Heart left ventricle (tissue), 16 donors: ENCODE measurements at regions not wholly inside any gene's neighbourhood (a gene's known extent, or its start where the extent isn't known, plus 50 kb on each side); places are given as distances from the start of the nearest gene placed in this dataset.

Source experiments
- ATAC-seq, 4 donors: fragments of 200-7000 bp; cut with Tn5 transposase; one replicate each; pipeline ENCODE4 v1.9.1; 2020 to 2022; ENCODE audit warnings: moderate library complexity in 4 of 4, mild to moderate bottlenecking in 3 of 4, moderate number of reproducible peaks in 1 of 4
- DNase-seq, 5 donors: peaks; one replicate each; pipeline ENCODE4 v3.0.0-alpha.2; 2020
- H3K27ac ChIP-seq, 12 donors: fragments of 200-600 bp; sonication (generic) in 4 of 12; one replicate each; pipeline versions ENCODE4 v1.5.0 to v1.8.0; 2016 to 2022; ENCODE audit warnings: mild to moderate bottlenecking in 2 of 12
- H3K27me3 ChIP-seq, 9 donors: fragments of 200-600 bp; sonication (generic) in 2 of 9; one replicate each; pipeline versions ENCODE4 v1.5.1 to v1.8.0; 2016 to 2022; ENCODE audit warnings: mild to moderate bottlenecking in 3 of 9
- H3K36me3 ChIP-seq, 9 donors: fragments of 200-600 bp; sonication (generic) in 2 of 9; one replicate each; pipeline versions ENCODE4 v1.5.0 to v1.8.0; 2018 to 2022; ENCODE audit warnings: mild to moderate bottlenecking in 2 of 9
- H3K4me1 ChIP-seq, 12 donors: fragments of 200-600 bp; sonication (generic) in 4 of 12; one replicate each; pipeline versions ENCODE4 v1.5.0 to v1.8.0; 2016 to 2022; ENCODE audit warnings: mild to moderate bottlenecking in 3 of 12
- H3K4me3 ChIP-seq, 12 donors: fragments of 200-600 bp; sonication (generic) in 4 of 12; one replicate each; pipeline versions ENCODE4 v1.5.0 to v1.8.0; 2017 to 2022; ENCODE audit warnings: mild to moderate bottlenecking in 9 of 12, moderate library complexity in 4 of 12
- H3K9me3 ChIP-seq, 12 donors: fragments of 200-600 bp; sonication (generic) in 4 of 12; one replicate each; pipeline versions ENCODE4 v1.5.0 to v1.8.0; 2016 to 2022; ENCODE audit warnings: mild to moderate bottlenecking in 1 of 12
- CTCF ChIP-seq, 12 donors: fragments of 200-600 bp; sonication (generic) in 4 of 12; IDR thresholded peaks; one replicate each; pipeline versions ENCODE4 v1.5.0 to v1.8.0; 2018 to 2022; ENCODE audit warnings: antibody characterized with exemption in 12 of 12, mild to moderate bottlenecking in 5 of 12
- POLR2A ChIP-seq, 2 donors: fragments of 450-650 bp; IDR thresholded peaks; one replicate each; pipeline ENCODE4 v1.6.1; 2017; ENCODE audit warnings: antibody characterized with exemption in 2 of 2, mild to moderate bottlenecking in 2 of 2, moderate library complexity in 2 of 2
- WGBS, 4 donors: extraction: QIAGEN DNeasy Blood & Tissue Kit in 2 of 4; methylation state at CpG; one replicate each; pipeline versions ENCODE4 v1.1.5 to v1.1.7; 2013 to 2018; 5-methylcytosine and 5-hydroxymethylcytosine counted together
- intact Hi-C, 10 donors: fragments of 100-400 bp; cut with DNase I; formaldehyde crosslinking; loops; one replicate each; pipeline versions ENCODE4 v1.11.1 to v1.14.2; 2022
- donor health status: ischemic (EF 13 %, LVEDD 7.1; RV severe dilation, severe dysfunction).
- donor health status: healthy with polysubstance abuse.
- donor health status: DM: no; HTN: yes; CAD: no.
- donor health status: DM: no; HTN: no; CAD: no.
- donor health status: ischemic (EF 25% LVEDD 6.9; RV normal size, moderate dysfunction).
- donor health status: ischemic (EF 25% LVEDD 5.7; RV mildly dilated, moderate dysfunction).
- donor health status: healthy.
- donor health status: DM: yes; HTN: yes; CAD: no.
- donor health status: ischemic (EF 35%, LVEDD 5.7; RV mildly dilated, moderate dysfunction).
- donor health status: nonischemic (EF 11% LVEDD 7.7; RV severe dilation, severe dysfunction).
- donor health status: DM: yes; HTN: yes; CAD: no.
- donor health status: PGD.
- donor health status: ischemic (EF 29% LVEDD 5.4; RV normal size, mild dysfunction).
- donor health status: nonischemic (EF 23%, LVEDD 6.1; RV moderate dilation, normal function).

GRCh38 chr13:40082639-40083038 lies 427.2 kb downstream of the COG6 start:
- Histone ChIP-seq H3K4me1 (peaks cover 0 to 2% (median 0%) of the 10 kb centered on the region in 12 donors), H3K36me3 (no peaks in the 10 kb centered on the region), H3K27ac (no peak overlapping the region), H3K9me3 (no peaks in the 10 kb centered on the region), H3K4me3 (no peak overlapping the region), H3K27me3 (no peaks in the 10 kb centered on the region)
- intact Hi-C loops: no loop called here
- ATAC-seq: peak in 1 of 4 donors; percentile 42
- DNase-seq: no peak
- WGBS, 4 donors: 72 to 79% (median 74%) methylated on average over 8 of the region's 8 CpGs
- TF ChIP-seq POLR2A (IDR thresholded peaks at IDR 0.05): no peak
- peak in 1 of 12 donors; percentile 10 for TF ChIP-seq CTCF (IDR thresholded peaks at IDR 0.05)

- 87 to 93% (median 92%) methylated on average over 2 of the region's 2 CpGs for WGBS, 4 donors
- ATAC-seq: no peak
Observed at GRCh38 chr13:40083841-40084240, 428.4 kb downstream of the COG6 start.

GRCh38 chr13:40084934-40085333 lies 429.5 kb downstream of the COG6 start:
- H3K4me1 ChIP-seq: peaks cover 0 to 2% (median 0%) of the 10 kb centered on the region in 12 donors
- intact Hi-C loops: no loop called here
- 82 to 86% (median 85%) methylated on average over 2 of the region's 2 CpGs for WGBS, 4 donors
- no peak overlapping the region for H3K27ac ChIP-seq
- DNase-seq: no peak
- no peak for ATAC-seq
- H3K27me3 ChIP-seq: no peaks in the 10 kb centered on the region
- TF ChIP-seq POLR2A (IDR thresholded peaks at IDR 0.05) (no peak), CTCF (IDR thresholded peaks at IDR 0.05) (no peak)
- no peak overlapping the region for H3K4me3 ChIP-seq
- no peaks in the 10 kb centered on the region for H3K9me3 ChIP-seq
- H3K36me3 ChIP-seq: no peaks in the 10 kb centered on the region

More at GRCh38 chr13:40083841-40084240, 428.4 kb downstream of the COG6 start:
- intact Hi-C loops: no loop called here
- no peaks in the 10 kb centered on the region for H3K9me3 ChIP-seq
- no peak overlapping the region for H3K4me3 ChIP-seq
- peaks cover 0 to 2% (median 0%) of the 10 kb centered on the region in 12 donors for H3K4me1 ChIP-seq
- H3K27ac ChIP-seq: no peak overlapping the region
- H3K27me3 ChIP-seq: no peaks in the 10 kb centered on the region
- H3K36me3 ChIP-seq: no peaks in the 10 kb centered on the region
- DNase-seq: no peak
- TF ChIP-seq POLR2A (IDR thresholded peaks at IDR 0.05) (no peak), CTCF (IDR thresholded peaks at IDR 0.05) (no peak)

- H3K27me3 ChIP-seq: no peaks in the 10 kb centered on the region
- no peaks in the 10 kb centered on the region for H3K36me3 ChIP-seq
- no peak for DNase-seq
- no peak overlapping the region for H3K4me3 ChIP-seq
- no peak overlapping the region for H3K27ac ChIP-seq
- WGBS, 4 donors: 81 to 84% (median 82%) methylated on average over 15 of the region's 15 CpGs
- H3K4me1 ChIP-seq: peaks cover 0 to 1% (median 0%) of the 10 kb centered on the region in 12 donors
- no peaks in the 10 kb centered on the region for H3K9me3 ChIP-seq
- intact Hi-C loops: no loop called here
- TF ChIP-seq POLR2A (IDR thresholded peaks at IDR 0.05): no peak
- no peak for TF ChIP-seq CTCF (IDR thresholded peaks at IDR 0.05)
- no peak for ATAC-seq
Observed at GRCh38 chr13:40087091-40088002, 431.9 kb downstream of the COG6 start.
